Neural cell (in vitro differentiated cells): ENCODE measurements at regions not wholly inside any gene's neighbourhood (a gene's known extent, or its start where the extent isn't known, plus 50 kb on each side); places are given as distances from the start of the nearest gene placed in this dataset.

Experiments used
- EP300 ChIP-seq: fragments of 450-650 bp; conservative IDR thresholded peaks from 2 replicates; pipeline ENCODE4 v1.6.1; 2014; ENCODE audit warnings: antibody characterized with exemption, mild to moderate bottlenecking, moderate library complexity; ENCODE audit not compliant: poor library complexity, severe bottlenecking
- EZH2 ChIP-seq: fragments of 200-600, 300-800 bp; shearing (Covaris generic), sonication (generic); IDR thresholded peaks from 2 replicates; pipeline ENCODE4 v1.6.1; 2014; ENCODE audit warnings: antibody characterized with exemption, low read length, borderline replicate concordance, mild to moderate bottlenecking; ENCODE audit not compliant: insufficient read depth, poor library complexity, severe bottlenecking
- MXI1 ChIP-seq: fragments of 450-650 bp; conservative IDR thresholded peaks from 2 replicates; pipeline ENCODE4 v1.6.1; 2014; ENCODE audit warnings: antibody characterized with exemption, mild to moderate bottlenecking; ENCODE audit not compliant: poor library complexity, severe bottlenecking
- POLR2AphosphoS5 ChIP-seq: IDR thresholded peaks from 2 replicates; pipeline ENCODE4 v1.6.1; 2012
- RAD21 ChIP-seq: fragments of 450-650 bp; conservative IDR thresholded peaks from 2 replicates; pipeline ENCODE4 v1.6.1; 2014; ENCODE audit warnings: antibody characterized with exemption, mild to moderate bottlenecking, moderate library complexity
- SMC3 ChIP-seq: fragments of 450-650 bp; conservative IDR thresholded peaks from 2 replicates; pipeline ENCODE4 v1.6.1; 2014; ENCODE audit warnings: antibody characterized with exemption, mild to moderate bottlenecking, moderate library complexity; ENCODE audit not compliant: poor library complexity
- TAF1 ChIP-seq: IDR thresholded peaks from 2 replicates; pipeline ENCODE4 v1.6.1; 2012; ENCODE audit warnings: low read depth
- TF ChIP-seq, protein P1 (sequence below): fragments of 450-650 bp; IDR thresholded peaks from 2 replicates; pipeline ENCODE4 v1.5.1; 2014; ENCODE audit warnings: antibody characterized with exemption, mild to moderate bottlenecking, moderate library complexity; ENCODE audit not compliant: poor library complexity, severe bottlenecking
- TF ChIP-seq, protein P2 (sequence below): IDR thresholded peaks from 2 replicates; pipeline ENCODE4 v1.6.1; 2012; ENCODE audit warnings: borderline replicate concordance

DNA sequence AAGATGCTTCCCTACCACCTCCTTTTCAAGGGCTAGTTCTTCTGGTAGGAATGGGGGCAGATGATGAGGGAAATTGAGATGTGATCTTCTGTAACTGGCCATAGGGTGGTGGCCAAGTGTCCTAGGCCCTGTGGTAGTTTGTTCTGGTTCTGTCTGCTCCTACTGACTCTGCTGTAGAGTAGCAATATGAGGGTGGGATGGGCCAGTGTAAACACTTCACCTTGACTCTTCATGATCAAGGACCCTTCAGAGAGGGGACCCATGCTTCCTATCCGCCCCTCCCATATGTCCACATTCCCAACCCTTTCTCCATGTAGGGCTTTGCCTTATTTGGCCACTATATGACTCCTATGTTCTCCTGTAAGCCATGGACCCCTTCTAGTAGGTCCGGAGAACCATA is 230.3 kb upstream of the SESN3 start:
- TF ChIP-seq, protein P1, sequence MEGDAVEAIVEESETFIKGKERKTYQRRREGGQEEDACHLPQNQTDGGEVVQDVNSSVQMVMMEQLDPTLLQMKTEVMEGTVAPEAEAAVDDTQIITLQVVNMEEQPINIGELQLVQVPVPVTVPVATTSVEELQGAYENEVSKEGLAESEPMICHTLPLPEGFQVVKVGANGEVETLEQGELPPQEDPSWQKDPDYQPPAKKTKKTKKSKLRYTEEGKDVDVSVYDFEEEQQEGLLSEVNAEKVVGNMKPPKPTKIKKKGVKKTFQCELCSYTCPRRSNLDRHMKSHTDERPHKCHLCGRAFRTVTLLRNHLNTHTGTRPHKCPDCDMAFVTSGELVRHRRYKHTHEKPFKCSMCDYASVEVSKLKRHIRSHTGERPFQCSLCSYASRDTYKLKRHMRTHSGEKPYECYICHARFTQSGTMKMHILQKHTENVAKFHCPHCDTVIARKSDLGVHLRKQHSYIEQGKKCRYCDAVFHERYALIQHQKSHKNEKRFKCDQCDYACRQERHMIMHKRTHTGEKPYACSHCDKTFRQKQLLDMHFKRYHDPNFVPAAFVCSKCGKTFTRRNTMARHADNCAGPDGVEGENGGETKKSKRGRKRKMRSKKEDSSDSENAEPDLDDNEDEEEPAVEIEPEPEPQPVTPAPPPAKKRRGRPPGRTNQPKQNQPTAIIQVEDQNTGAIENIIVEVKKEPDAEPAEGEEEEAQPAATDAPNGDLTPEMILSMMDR: no peak
- TF ChIP-seq POLR2AphosphoS5: no peak
- TF ChIP-seq EZH2: no peak
- TF ChIP-seq, protein P2, sequence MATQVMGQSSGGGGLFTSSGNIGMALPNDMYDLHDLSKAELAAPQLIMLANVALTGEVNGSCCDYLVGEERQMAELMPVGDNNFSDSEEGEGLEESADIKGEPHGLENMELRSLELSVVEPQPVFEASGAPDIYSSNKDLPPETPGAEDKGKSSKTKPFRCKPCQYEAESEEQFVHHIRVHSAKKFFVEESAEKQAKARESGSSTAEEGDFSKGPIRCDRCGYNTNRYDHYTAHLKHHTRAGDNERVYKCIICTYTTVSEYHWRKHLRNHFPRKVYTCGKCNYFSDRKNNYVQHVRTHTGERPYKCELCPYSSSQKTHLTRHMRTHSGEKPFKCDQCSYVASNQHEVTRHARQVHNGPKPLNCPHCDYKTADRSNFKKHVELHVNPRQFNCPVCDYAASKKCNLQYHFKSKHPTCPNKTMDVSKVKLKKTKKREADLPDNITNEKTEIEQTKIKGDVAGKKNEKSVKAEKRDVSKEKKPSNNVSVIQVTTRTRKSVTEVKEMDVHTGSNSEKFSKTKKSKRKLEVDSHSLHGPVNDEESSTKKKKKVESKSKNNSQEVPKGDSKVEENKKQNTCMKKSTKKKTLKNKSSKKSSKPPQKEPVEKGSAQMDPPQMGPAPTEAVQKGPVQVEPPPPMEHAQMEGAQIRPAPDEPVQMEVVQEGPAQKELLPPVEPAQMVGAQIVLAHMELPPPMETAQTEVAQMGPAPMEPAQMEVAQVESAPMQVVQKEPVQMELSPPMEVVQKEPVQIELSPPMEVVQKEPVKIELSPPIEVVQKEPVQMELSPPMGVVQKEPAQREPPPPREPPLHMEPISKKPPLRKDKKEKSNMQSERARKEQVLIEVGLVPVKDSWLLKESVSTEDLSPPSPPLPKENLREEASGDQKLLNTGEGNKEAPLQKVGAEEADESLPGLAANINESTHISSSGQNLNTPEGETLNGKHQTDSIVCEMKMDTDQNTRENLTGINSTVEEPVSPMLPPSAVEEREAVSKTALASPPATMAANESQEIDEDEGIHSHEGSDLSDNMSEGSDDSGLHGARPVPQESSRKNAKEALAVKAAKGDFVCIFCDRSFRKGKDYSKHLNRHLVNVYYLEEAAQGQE: no peak
- no peak for TF ChIP-seq RAD21
- no peak for TF ChIP-seq EP300
- TF ChIP-seq TAF1: no peak
- TF ChIP-seq SMC3: no peak
- TF ChIP-seq MXI1: no peak
